K562 (cell line): ENCODE measurements at regions not wholly inside any gene's neighbourhood (a gene's known extent, or its start where the extent isn't known, plus 50 kb on each side); places are given as distances from the start of the nearest gene placed in this dataset.
"Not testable (repeated sequence)": the region's sequence is repeated elsewhere in the genome, so short reads cannot be mapped to it uniquely, and the experiment has no call there.

Experiments used
- ATAC-seq: fragments of 200-7000 bp; cut with Tn5 transposase; 3 replicates; pipeline ENCODE4 v1.9.1; 2020; ENCODE audit warnings: moderate library complexity
- BruUV-seq: library from RNA; stranded (reverse); fragments of 400-500 nt; replicated peaks from 2 replicates; lab custom pipeline; 2021; lab: Mats Ljungman, UMichigan
- CTCF ChIA-PET: fragments of 300-600 bp; formaldehyde crosslinking; extraction: SDS; loops from one replicate; lab custom pipeline; 2021; ENCODE audit warnings: low intra/inter-chr PET ratio; lab: Yijun Ruan, JAX
- POLR2A ChIA-PET: fragments of 300-600, 350-650 bp; sonication (Branson Sonifier 250); formaldehyde crosslinking; extraction: SDS; loops from one replicate; lab custom pipeline; 2021; ENCODE audit warnings: antibody characterized with exemption, inconsistent platforms; lab: Yijun Ruan, JAX
- DNase-seq, 4 experiments: peaks; one replicate each; pipeline versions ENCODE4 v3.0.0 to v3.0.0-alpha.2; 2011 to 2018; ENCODE audit warnings: low spot score in 3 of 4, mixed read lengths in 3 of 4; ENCODE audit errors: extremely low read depth in 1 of 4
- FAIRE-seq: peaks from 2 replicates; lab custom pipeline; 2011; peaks lifted over from hg19 to GRCh38; lab: Jason Lieb, UNC
- H2AFZ ChIP-seq: 2 replicates; pipeline ENCODE4 v1.6.0; 2011; ENCODE audit warnings: low read depth, low read length, control low read depth, inconsistent platforms
- H3K27ac ChIP-seq: fragments of 200-600 bp; 3 replicates; pipeline ENCODE4 v1.8.0; 2011; ENCODE audit warnings: low read depth, mild to moderate bottlenecking, control low read depth, inconsistent platforms, low read length, moderate library complexity, mixed read lengths; ENCODE audit errors: extremely low read depth
- H3K27me3 ChIP-seq, 2 experiments: fragments of 300-600 bp in 1 of 2; 2 replicates in 1 of 2; 3 replicates in 1 of 2; pipeline versions ENCODE4 v1.6.0 to v1.8.0; 2011; ENCODE audit warnings: inconsistent platforms in 2 of 2, low read length in 2 of 2, mild to moderate bottlenecking in 1 of 2, mixed read lengths in 1 of 2, moderate library complexity in 1 of 2; ENCODE audit not compliant: control insufficient read depth in 2 of 2, insufficient read depth in 2 of 2
- H3K36me3 ChIP-seq: fragments of 300-600 bp; 3 replicates; pipeline ENCODE4 v1.8.0; 2011; ENCODE audit warnings: mild to moderate bottlenecking, low read length, inconsistent platforms; ENCODE audit not compliant: control insufficient read depth, insufficient read depth
- H3K4me1 ChIP-seq, 2 experiments: fragments of 200-600 bp in 1 of 2; replicated peaks in 1 of 2; 2 replicates in 1 of 2; 3 replicates in 1 of 2; pipeline versions ENCODE4 v1.5.1 to v1.8.0; 2011; ENCODE audit warnings: inconsistent platforms in 2 of 2, low read length in 2 of 2, mild to moderate bottlenecking in 1 of 2, mixed read lengths in 1 of 2, moderate library complexity in 1 of 2; ENCODE audit not compliant: control insufficient read depth in 2 of 2, insufficient read depth in 2 of 2
- H3K4me2 ChIP-seq: 2 replicates; pipeline ENCODE4 v1.6.1; 2011; ENCODE audit warnings: low read length, control low read depth, inconsistent platforms, mixed read lengths; ENCODE audit not compliant: insufficient read depth
- H3K4me3 ChIP-seq: fragments of 200-600 bp; sonication (generic), shearing (Covaris generic); 2 replicates; pipeline ENCODE4 v1.5.1; 2016; ENCODE audit warnings: control low read depth, inconsistent platforms
- H3K79me2 ChIP-seq: fragments of 200-600 bp; 3 replicates; pipeline ENCODE4 v1.8.0; 2011; ENCODE audit warnings: low read length, inconsistent platforms; ENCODE audit not compliant: control insufficient read depth, insufficient read depth
- H3K9ac ChIP-seq, 2 experiments: 2 replicates each; pipeline versions ENCODE4 v1.6.0 to v1.6.1; 2011; ENCODE audit warnings: low read depth in 2 of 2, low read length in 2 of 2, control low read depth in 1 of 2, inconsistent platforms in 1 of 2, mild to moderate bottlenecking in 1 of 2, mixed read lengths in 1 of 2; ENCODE audit not compliant: insufficient read depth in 1 of 2
- H3K9me1 ChIP-seq: one replicate; pipeline ENCODE4 v1.6.0; 2011; ENCODE audit warnings: inconsistent platforms, mild to moderate bottlenecking, low read length, moderate library complexity; ENCODE audit not compliant: control insufficient read depth, insufficient read depth
- H3K9me3 ChIP-seq: replicated peaks from 2 replicates; pipeline ENCODE4 v1.5.1; 2011; ENCODE audit warnings: low read depth, low read length, inconsistent platforms; ENCODE audit not compliant: control insufficient read depth, insufficient read depth
- H4K20me1 ChIP-seq: replicated peaks from 2 replicates; pipeline ENCODE4 v1.6.1; 2011; ENCODE audit warnings: low read length, inconsistent platforms, mixed read lengths; ENCODE audit not compliant: control insufficient read depth, insufficient read depth
- ELF1 ChIP-seq: fragments of 200-800 bp; sonication (Bioruptor generic); IDR thresholded peaks from 2 replicates; pipeline ENCODE4 v1.6.1; 2016; ENCODE audit warnings: missing genetic modification characterization, missing compliant biosample characterization
- SRSF9 ChIP-seq: fragments of 200-400 bp; formaldehyde crosslinking; IDR thresholded peaks from 2 replicates; pipeline ENCODE4 v1.6.1; 2017; ENCODE audit warnings: low read depth, low read length, borderline replicate concordance
- THRA ChIP-seq: fragments of 450-650 bp; IDR thresholded peaks from 2 replicates; pipeline ENCODE4 v1.6.1; 2017; ENCODE audit warnings: mild to moderate bottlenecking, moderate library complexity
- WGBS: fragments of 100-300 bp; shearing (Covaris generic); methylation state at CpG from one replicate; pipeline ENCODE4 v1.1.6; 2016; ENCODE audit warnings: low coverage, mixed read lengths; ENCODE audit not compliant: insufficient coverage; ENCODE audit errors: missing lambda C conversion rate; 5-methylcytosine and 5-hydroxymethylcytosine counted together
- in situ Hi-C: fragments of 300-500 bp; cut with MboI; formaldehyde crosslinking; loops from 4 replicates; pipeline ENCODE4 v1.15.0; 2018; ENCODE audit warnings: inconsistent platforms, mixed read lengths
- intact Hi-C: fragments of 100-400 bp; cut with micrococcal nuclease; formaldehyde crosslinking; loops from 2 replicates; pipeline ENCODE4 v1.14.2; 2022

- Histone ChIP-seq H2AFZ (peak overlapping the region; percentile 75), H3K4me1 (no peaks in the 10 kb centered on the region; a peak in 1 of 5 replicates), H3K9me3 (no peaks in the 10 kb centered on the region), H3K27me3 (peaks cover 0 to 4% of the 10 kb centered on the region in 2 experiments; a peak in 1 of 5 replicates), H3K79me2 (no peaks in the 10 kb centered on the region), H3K4me3 (peak overlapping the region; percentile 14; the same call in 1 of the 2 replicates), H3K4me2 (0 out of 2 replicates have a peak overlapping the region, but pooled peaks have one; percentile 48), H4K20me1 (no peaks in the 10 kb centered on the region), H3K27ac (no peak overlapping the region), H3K9ac (no peak overlapping the region), H3K36me3 (no peaks in the 10 kb centered on the region), H3K9me1 (no peaks in the 10 kb centered on the region)
- TF ChIP-seq THRA (no peak), ELF1 (tag) (0 out of 2 replicates have a peak, but pooled peaks have one; percentile 20), SRSF9 (no peak)
- no TSS peak for BruUV-seq
- intact Hi-C loops: loop anchor here (1.0 to 2.0 kb wide), 3 partner anchors 33 to 115 kb away; no protein-coding TSS in a partner anchor
- ChIA-PET CTCF (interaction anchor here (0.6 to 1.1 kb wide), 2 partner anchors 120 to 546 kb away, joined by 3 read pairs; no protein-coding TSS in a partner anchor), POLR2A (no interaction called here)
- ATAC-seq: peak; percentile 44; the same call in 2 of the 3 replicates
- in situ Hi-C loops: no loop called here
- 3% methylated on average over 6 of the region's 8 CpGs for WGBS
- DNase-seq: no peak
- FAIRE-seq: no peak
Measured at GRCh38 chr2:204145791-204146190, 209.2 kb downstream of the ICOS start.

- H3K36me3 ChIP-seq, FAIRE-seq, H3K27ac ChIP-seq: not testable (repeated sequence)
Measured at GRCh38 chr2:204147040-204147439, 210.5 kb downstream of the ICOS start.

More at GRCh38 chr2:204147040-204147439, 210.5 kb downstream of the ICOS start:
- ATAC-seq, CTCF ChIA-PET, H3K4me2 ChIP-seq, in situ Hi-C loops, H3K79me2 ChIP-seq, POLR2A ChIA-PET, H3K9me3 ChIP-seq, DNase-seq, H3K4me1 ChIP-seq, H3K27me3 ChIP-seq, intact Hi-C loops, BruUV-seq, H3K9me1 ChIP-seq, H2AFZ ChIP-seq, H3K4me3 ChIP-seq, H4K20me1 ChIP-seq, H3K9ac ChIP-seq: not testable (repeated sequence)
- 4% methylated on average over 2 of the region's 2 CpGs for WGBS
